ENCODE measurements at regions not wholly inside any gene's neighbourhood (a gene's known extent, or its start where the extent isn't known, plus 50 kb on each side); places are given as distances from the start of the nearest gene placed in this dataset.
"Not testable (repeated sequence)": the region's sequence is repeated elsewhere in the genome, so short reads cannot be mapped to it uniquely, and the experiment has no call there.

GRCh38 chr7:65609131-65609530 is 235.5 kb downstream of the ZNF92 start (continued):
- TF ChIP-seq TRIM22 (IDR thresholded peaks at IDR 0.05): no peak
- no peak for TF ChIP-seq GMEB2 (CRISPR knock-in tag; IDR thresholded peaks at IDR 0.05; ENCODE audit: low read depth)
- TF ChIP-seq TMF1 (CRISPR knock-in tag; IDR thresholded peaks at IDR 0.05; ENCODE audit: low read depth): no peak
- no peak for TF ChIP-seq NFATC3 (CRISPR knock-in tag; IDR thresholded peaks at IDR 0.05)
- TF ChIP-seq NFYC (CRISPR knock-in tag; IDR thresholded peaks at IDR 0.05): no peak
- TF ChIP-seq ZKSCAN5 (CRISPR knock-in tag; IDR thresholded peaks at IDR 0.05): no peak
- no peak for TF ChIP-seq ZNF296 (CRISPR knock-in tag; conservative IDR thresholded peaks at IDR 0.05)
- TF ChIP-seq ZNF776 (CRISPR knock-in tag; IDR thresholded peaks at IDR 0.05): no peak

GRCh38 chr7:65613644-65614289 is 240.1 kb downstream of the ZNF92 start:
- BruUV-seq (replicated peaks); H3K9me3 ChIP-seq (ENCODE audit: low read length); H3K4me3 ChIP-seq (replicated peaks in 1 of 3; ENCODE audit: insufficient read depth in 1 of 3, low read depth in 2 of 3, low read length in 3 of 3); DNase-seq (ENCODE audit: low spot score); H3K36me3 ChIP-seq (replicated peaks in 1 of 2; ENCODE audit: control insufficient read depth in 1 of 2, insufficient read depth in 2 of 2, low read length in 2 of 2); H3K27ac ChIP-seq (ENCODE audit: extremely low read length, insufficient read depth, low read length); H3K9ac ChIP-seq (ENCODE audit: insufficient read depth, low read depth, low read length); H4K20me1 ChIP-seq (ENCODE audit: insufficient read depth, low read length); H3K4me1 ChIP-seq (ENCODE audit: insufficient read depth, low read length); ATAC-seq; H3K27me3 ChIP-seq (ENCODE audit: control insufficient read depth in 1 of 2, insufficient read depth in 2 of 2, low read length in 2 of 2); in situ Hi-C loops (cut with HindIII; ENCODE audit: extremely low pct_ligation_motif_present, low pct_unique_long_range_greater_than_20kb); POLR2A ChIA-PET; intact Hi-C loops (cut with micrococcal nuclease; ENCODE audit: unreplicated experiment); H3K79me2 ChIP-seq (ENCODE audit: insufficient read depth, low read length); CTCF ChIA-PET (ENCODE audit: low intra/inter-chr PET ratio, low total read pairs); H2AFZ ChIP-seq (ENCODE audit: low read length); H3K4me2 ChIP-seq (ENCODE audit: low read depth, low read length): not testable (repeated sequence)
- FAIRE-seq: peak; percentile 32
- WGBS (ENCODE audit: low lambda C conversion rate): 9% methylated on average over 6 of the region's 6 CpGs

DNA sequence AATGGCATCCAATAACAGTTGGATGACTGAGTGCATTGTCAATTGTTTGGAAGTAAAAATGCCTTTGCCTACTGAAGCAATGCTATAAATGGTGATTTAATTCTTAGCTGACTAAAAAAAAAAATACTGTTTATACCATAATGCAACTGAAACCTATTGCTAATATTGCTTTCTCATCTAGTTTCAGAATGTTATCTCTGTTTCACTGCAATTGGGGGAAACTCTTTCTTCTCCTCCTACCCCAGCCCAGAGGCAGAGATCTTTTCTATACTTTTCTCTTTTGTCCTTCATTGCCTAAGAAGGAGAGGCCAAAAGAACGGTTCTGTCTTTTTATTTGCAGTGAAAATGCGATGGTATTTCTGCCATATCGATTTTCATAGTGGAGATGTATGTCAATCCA is 242.5 kb downstream of the ZNF92 start:
- in situ Hi-C loops (cut with HindIII; ENCODE audit: extremely low pct_ligation_motif_present, low pct_unique_long_range_greater_than_20kb); BruUV-seq (replicated peaks): not testable (repeated sequence)

GRCh38 chr7:65620216-65620615 is 246.6 kb downstream of the ZNF92 start:
- H4K20me1 ChIP-seq (ENCODE audit: insufficient read depth, low read length); H3K36me3 ChIP-seq (replicated peaks in 1 of 2; ENCODE audit: control insufficient read depth in 1 of 2, insufficient read depth in 2 of 2, low read length in 2 of 2); H3K4me1 ChIP-seq (ENCODE audit: insufficient read depth, low read length); H3K9me3 ChIP-seq (ENCODE audit: low read length); POLR2A ChIA-PET; DNase-seq (ENCODE audit: low spot score); H3K79me2 ChIP-seq (ENCODE audit: insufficient read depth, low read length); H3K27ac ChIP-seq (ENCODE audit: extremely low read length, insufficient read depth, low read length); ATAC-seq; H3K4me2 ChIP-seq (ENCODE audit: low read depth, low read length); H3K27me3 ChIP-seq (ENCODE audit: control insufficient read depth in 1 of 2, insufficient read depth in 2 of 2, low read length in 2 of 2); H3K9ac ChIP-seq (ENCODE audit: insufficient read depth, low read depth, low read length); intact Hi-C loops (cut with micrococcal nuclease; ENCODE audit: unreplicated experiment); in situ Hi-C loops (cut with HindIII; ENCODE audit: extremely low pct_ligation_motif_present, low pct_unique_long_range_greater_than_20kb); FAIRE-seq; BruUV-seq (replicated peaks); H2AFZ ChIP-seq (ENCODE audit: low read length); CTCF ChIA-PET (ENCODE audit: low intra/inter-chr PET ratio, low total read pairs); H3K4me3 ChIP-seq (replicated peaks in 1 of 3; ENCODE audit: insufficient read depth in 1 of 3, low read depth in 2 of 3, low read length in 3 of 3): not testable (repeated sequence)
- WGBS (ENCODE audit: low lambda C conversion rate): 12% methylated on average over 5 of the region's 5 CpGs

More for the DNA sequence above, 242.5 kb downstream of the ZNF92 start:
- H3K4me1 ChIP-seq (ENCODE audit: insufficient read depth, low read length); POLR2A ChIA-PET; H3K27me3 ChIP-seq (ENCODE audit: control insufficient read depth in 1 of 2, insufficient read depth in 2 of 2, low read length in 2 of 2); intact Hi-C loops (cut with micrococcal nuclease; ENCODE audit: unreplicated experiment); H3K27ac ChIP-seq (ENCODE audit: extremely low read length, insufficient read depth, low read length); FAIRE-seq; H3K9me3 ChIP-seq (ENCODE audit: low read length); H3K4me3 ChIP-seq (replicated peaks in 1 of 3; ENCODE audit: insufficient read depth in 1 of 3, low read depth in 2 of 3, low read length in 3 of 3); H3K9ac ChIP-seq (ENCODE audit: insufficient read depth, low read depth, low read length); DNase-seq (ENCODE audit: low spot score); CTCF ChIA-PET (ENCODE audit: low intra/inter-chr PET ratio, low total read pairs); H4K20me1 ChIP-seq (ENCODE audit: insufficient read depth, low read length); H2AFZ ChIP-seq (ENCODE audit: low read length); H3K36me3 ChIP-seq (replicated peaks in 1 of 2; ENCODE audit: control insufficient read depth in 1 of 2, insufficient read depth in 2 of 2, low read length in 2 of 2); H3K79me2 ChIP-seq (ENCODE audit: insufficient read depth, low read length); H3K4me2 ChIP-seq (ENCODE audit: low read depth, low read length); ATAC-seq: not testable (repeated sequence)
- under 1% methylated on average over 3 of the region's 3 CpGs for WGBS (ENCODE audit: low lambda C conversion rate)
